Natural killer cell (primary cell): ENCODE measurements at regions not wholly inside any gene's neighbourhood (a gene's known extent, or its start where the extent isn't known, plus 50 kb on each side); places are given as distances from the start of the nearest gene placed in this dataset.

ENCODE experiments used
- ATAC-seq, 3 donors: fragments of 150-1000 bp in 2 of 3; fragments of 200-7000 bp in 1 of 3; cut with Tn5 transposase; 1 replicate in 1 of 3; 2 replicates in 2 of 3; pipeline ENCODE4 v1.10.0; 2021; ENCODE audit warnings: mild to moderate bottlenecking in 2 of 3, moderate library complexity in 2 of 3
- DNase-seq, 2 donors: peaks; one replicate each; pipeline versions ENCODE4 v3.0.0 to v3.0.0-alpha.2; 2013 to 2021; ENCODE audit warnings: mixed read lengths in 1 of 2
- H3K27ac ChIP-seq: one replicate; pipeline ENCODE4 v1.5.1; 2013; ENCODE audit warnings: mild to moderate bottlenecking, low read length
- H3K27me3 ChIP-seq: one replicate; pipeline ENCODE4 v1.6.1; 2013; ENCODE audit warnings: low read length; ENCODE audit not compliant: control insufficient read depth, insufficient read depth
- H3K36me3 ChIP-seq: one replicate; pipeline ENCODE4 v1.6.1; 2013; ENCODE audit warnings: low read length; ENCODE audit not compliant: control insufficient read depth, insufficient read depth
- H3K4me1 ChIP-seq: one replicate; pipeline ENCODE4 v1.6.1; 2013; ENCODE audit warnings: low read length; ENCODE audit not compliant: control insufficient read depth, insufficient read depth
- H3K4me3 ChIP-seq: one replicate; pipeline ENCODE4 v1.5.1; 2013; ENCODE audit warnings: low read length
- H3K9me3 ChIP-seq: one replicate; pipeline ENCODE4 v1.6.1; 2013; ENCODE audit warnings: low read length; ENCODE audit not compliant: control insufficient read depth, insufficient read depth
- H3K27ac Mint-ChIP-seq, 2 donors: one replicate each; pipeline ENCODE4 v1.8.0; 2022; ENCODE audit warnings: mild to moderate bottlenecking in 2 of 2, mixed read lengths in 2 of 2, moderate library complexity in 1 of 2
- H3K27me3 Mint-ChIP-seq, 2 donors: one replicate each; pipeline ENCODE4 v1.8.0; 2022; ENCODE audit warnings: low read depth in 2 of 2, mixed read lengths in 2 of 2
- H3K36me3 Mint-ChIP-seq: one replicate; pipeline ENCODE4 v1.8.0; 2022; ENCODE audit warnings: mixed read lengths
- H3K4me1 Mint-ChIP-seq, 2 donors: one replicate each; pipeline ENCODE4 v1.8.0; 2022; ENCODE audit warnings: mixed read lengths in 2 of 2
- H3K4me3 Mint-ChIP-seq: one replicate; pipeline ENCODE4 v1.8.0; 2022; ENCODE audit warnings: mild to moderate bottlenecking, moderate library complexity, mixed read lengths
- H3K9me3 Mint-ChIP-seq, 2 donors: one replicate each; pipeline ENCODE4 v1.8.0; 2022; ENCODE audit warnings: mixed read lengths in 2 of 2
- CTCF ChIP-seq: fragments of 200-600 bp; IDR thresholded peaks from one replicate; pipeline ENCODE4 v1.8.0; 2022; ENCODE audit warnings: antibody characterized with exemption
- WGBS: methylation state at CpG from one replicate; pipeline ENCODE4 v1.1.7; 2013; ENCODE audit warnings: missing lambda C conversion rate; ENCODE audit not compliant: insufficient coverage; 5-methylcytosine and 5-hydroxymethylcytosine counted together
- intact Hi-C: fragments of 100-400 bp; cut with micrococcal nuclease; formaldehyde crosslinking; loops from one replicate; pipeline ENCODE4 v1.14.2; 2022

GRCh38 chr3:152937234-152937633 lies 102.3 kb downstream of the P2RY1 start:
- no peak overlapping the region for H3K27ac Mint-ChIP-seq
- H3K36me3 Mint-ChIP-seq: no peaks in the 10 kb centered on the region
- Histone ChIP-seq H3K27ac (no peak overlapping the region), H3K4me3 (no peak overlapping the region), H3K27me3 (no peaks in the 10 kb centered on the region), H3K4me1 (no peaks in the 10 kb centered on the region), H3K36me3 (no peaks in the 10 kb centered on the region), H3K9me3 (no peaks in the 10 kb centered on the region)
- TF ChIP-seq CTCF: no peak
- DNase-seq (no peak), ATAC-seq (no peak)
- WGBS: 72% methylated on average over 2 of the region's 2 CpGs
- H3K9me3 Mint-ChIP-seq: no peaks in the 10 kb centered on the region
- H3K4me1 Mint-ChIP-seq: peaks cover 0 to 4% of the 10 kb centered on the region in 2 donors
- intact Hi-C loops: no loop called here
- H3K4me3 Mint-ChIP-seq: no peak overlapping the region
- H3K27me3 Mint-ChIP-seq: peaks cover 0 to 3% of the 10 kb centered on the region in 2 donors

DNA sequence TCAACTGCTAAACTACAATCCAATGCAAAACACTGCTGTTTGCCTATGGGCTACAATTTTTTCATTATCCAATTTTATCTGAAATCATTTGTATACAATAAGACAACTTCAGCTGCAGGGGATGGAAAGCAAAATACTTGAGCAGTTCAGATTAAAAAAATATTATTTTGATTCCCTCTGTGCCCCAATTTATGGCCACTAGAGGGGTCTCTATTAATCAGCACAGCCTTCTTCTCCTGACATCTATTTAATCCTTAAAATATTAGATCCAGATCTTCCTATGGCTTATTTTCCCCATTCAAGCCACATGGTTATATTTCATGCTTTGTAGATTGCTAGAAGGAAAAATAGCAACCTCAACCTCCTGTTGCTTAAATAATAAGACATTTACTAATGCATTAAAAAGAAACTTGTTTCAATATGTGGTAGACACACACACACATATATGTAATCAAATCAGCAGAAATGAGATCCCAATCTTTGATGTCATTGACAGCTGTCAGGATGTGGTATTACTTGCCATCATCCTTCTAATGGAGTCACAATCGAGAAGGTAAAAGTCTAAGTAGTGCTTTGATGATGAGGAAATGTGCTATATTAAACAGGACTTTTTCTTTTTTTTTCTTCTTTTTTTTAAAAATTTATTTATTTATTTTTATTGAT lies 104.2 kb downstream of the P2RY1 start:
- H3K27me3 Mint-ChIP-seq: peaks cover 0 to 7% of the 10 kb centered on the region in 2 donors
- Histone ChIP-seq H3K4me3 (no peak overlapping the region), H3K27ac (no peak overlapping the region), H3K36me3 (no peaks in the 10 kb centered on the region), H3K9me3 (no peaks in the 10 kb centered on the region), H3K27me3 (no peaks in the 10 kb centered on the region), H3K4me1 (no peaks in the 10 kb centered on the region)
- WGBS: 60% methylated on average over 1 of the region's 1 CpG
- no peak overlapping the region for H3K4me3 Mint-ChIP-seq
- no peaks in the 10 kb centered on the region for H3K9me3 Mint-ChIP-seq
- no peak for TF ChIP-seq CTCF
- ATAC-seq (no peak), DNase-seq (no peak)
- no peak overlapping the region for H3K27ac Mint-ChIP-seq
- H3K36me3 Mint-ChIP-seq: no peaks in the 10 kb centered on the region
- peaks cover 0 to 6% of the 10 kb centered on the region in 2 donors for H3K4me1 Mint-ChIP-seq
- intact Hi-C loops: no loop called here

GRCh38 chr3:152941859-152942258 lies 106.9 kb downstream of the P2RY1 start:
- WGBS: 71% methylated on average over 3 of the region's 3 CpGs
- ATAC-seq (no peak), DNase-seq (no peak)
- TF ChIP-seq CTCF: no peak
- no peaks in the 10 kb centered on the region for H3K36me3 Mint-ChIP-seq
- intact Hi-C loops: no loop called here
- Histone ChIP-seq H3K9me3 (no peaks in the 10 kb centered on the region), H3K27me3 (no peaks in the 10 kb centered on the region), H3K4me3 (no peak overlapping the region), H3K27ac (no peak overlapping the region), H3K4me1 (no peaks in the 10 kb centered on the region), H3K36me3 (no peaks in the 10 kb centered on the region)
- H3K4me1 Mint-ChIP-seq: peaks cover 0 to 6% of the 10 kb centered on the region in 2 donors
- H3K27me3 Mint-ChIP-seq: peaks cover 0 to 4% of the 10 kb centered on the region in 2 donors
- no peak overlapping the region for H3K27ac Mint-ChIP-seq
- H3K4me3 Mint-ChIP-seq: no peak overlapping the region
- no peaks in the 10 kb centered on the region for H3K9me3 Mint-ChIP-seq

DNA sequence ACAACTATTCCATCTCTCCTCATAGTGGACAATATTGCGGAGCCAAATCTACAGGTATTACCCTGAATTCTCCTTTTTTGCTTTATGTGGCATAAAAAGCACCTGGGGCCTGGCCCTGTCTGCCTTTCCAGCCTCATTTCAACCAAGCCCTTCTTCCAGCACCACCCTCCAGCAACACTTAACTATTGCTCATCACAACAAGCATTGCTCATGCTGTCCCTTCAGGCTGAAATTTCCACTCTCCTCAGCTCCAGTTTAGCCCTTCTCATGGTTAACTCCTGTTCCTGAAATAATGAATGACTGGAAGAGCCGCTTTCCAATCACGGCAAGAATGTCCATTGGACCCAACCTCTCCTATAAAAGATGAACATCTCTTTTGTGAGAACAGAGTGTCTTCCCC lies 107.4 kb downstream of the P2RY1 start:
- Mint-ChIP-seq H3K36me3 (no peaks in the 10 kb centered on the region), H3K4me1 (peaks cover 0 to 6% of the 10 kb centered on the region in 2 donors), H3K27me3 (peaks cover 0 to 4% of the 10 kb centered on the region in 2 donors), H3K9me3 (no peaks in the 10 kb centered on the region), H3K27ac (no peak overlapping the region), H3K4me3 (no peak overlapping the region)
- intact Hi-C loops: no loop called here
- 98% methylated on average over 3 of the region's 3 CpGs for WGBS
- Histone ChIP-seq H3K27me3 (no peaks in the 10 kb centered on the region), H3K36me3 (no peaks in the 10 kb centered on the region), H3K9me3 (no peaks in the 10 kb centered on the region), H3K4me3 (no peak overlapping the region), H3K4me1 (no peaks in the 10 kb centered on the region), H3K27ac (no peak overlapping the region)
- no peak for TF ChIP-seq CTCF
- no peak for ATAC-seq
- DNase-seq: no peak
